ENCODE measurements at regions not wholly inside any gene's neighbourhood (a gene's known extent, or its start where the extent isn't known, plus 50 kb on each side); places are given as distances from the start of the nearest gene placed in this dataset.
A peak's percentile ranks its signal among the peaks of the same experiment; 100 is the strongest.

DNA sequence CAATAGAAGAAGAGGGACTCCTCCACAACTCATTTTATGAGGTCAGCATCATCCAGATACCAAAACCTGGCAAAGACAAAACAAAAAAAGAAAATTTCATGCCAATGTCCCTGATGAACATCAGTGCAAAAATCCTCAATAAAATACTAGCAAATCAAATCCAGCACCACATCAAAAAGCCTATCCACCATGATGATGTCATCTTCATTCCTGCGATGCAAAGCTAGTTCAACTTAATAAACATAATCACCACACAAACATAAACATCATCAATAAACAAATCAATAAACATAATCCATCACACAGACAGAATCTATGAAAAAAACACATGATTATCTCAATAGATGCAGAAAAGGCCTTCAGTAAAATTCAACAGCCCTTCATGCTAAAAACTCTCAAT is 342.1 kb downstream of the RSL24D1 start:
- TF ChIP-seq, protein P1, sequence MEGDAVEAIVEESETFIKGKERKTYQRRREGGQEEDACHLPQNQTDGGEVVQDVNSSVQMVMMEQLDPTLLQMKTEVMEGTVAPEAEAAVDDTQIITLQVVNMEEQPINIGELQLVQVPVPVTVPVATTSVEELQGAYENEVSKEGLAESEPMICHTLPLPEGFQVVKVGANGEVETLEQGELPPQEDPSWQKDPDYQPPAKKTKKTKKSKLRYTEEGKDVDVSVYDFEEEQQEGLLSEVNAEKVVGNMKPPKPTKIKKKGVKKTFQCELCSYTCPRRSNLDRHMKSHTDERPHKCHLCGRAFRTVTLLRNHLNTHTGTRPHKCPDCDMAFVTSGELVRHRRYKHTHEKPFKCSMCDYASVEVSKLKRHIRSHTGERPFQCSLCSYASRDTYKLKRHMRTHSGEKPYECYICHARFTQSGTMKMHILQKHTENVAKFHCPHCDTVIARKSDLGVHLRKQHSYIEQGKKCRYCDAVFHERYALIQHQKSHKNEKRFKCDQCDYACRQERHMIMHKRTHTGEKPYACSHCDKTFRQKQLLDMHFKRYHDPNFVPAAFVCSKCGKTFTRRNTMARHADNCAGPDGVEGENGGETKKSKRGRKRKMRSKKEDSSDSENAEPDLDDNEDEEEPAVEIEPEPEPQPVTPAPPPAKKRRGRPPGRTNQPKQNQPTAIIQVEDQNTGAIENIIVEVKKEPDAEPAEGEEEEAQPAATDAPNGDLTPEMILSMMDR (IDR thresholded peaks at IDR 0.05), result no peak
- intact Hi-C loops (cut with DNase I), result no loop called here
- peaks cover 7% of the 10 kb centered on the region for H3K9me3 ChIP-seq
- H3K4me3 ChIP-seq, result no peak overlapping the region
- 97% methylated on average over 1 of the region's 1 CpG for WGBS, 3 donors
- no peaks in the 10 kb centered on the region for H3K27me3 ChIP-seq (ENCODE audit: insufficient read depth in 3 of 3, low read length in 2 of 3)
- no peaks in the 10 kb centered on the region for H3K4me1 ChIP-seq
- ATAC-seq (no peak), DNase-seq (no peak)
- no peak overlapping the region for H3K27ac ChIP-seq
- H3K36me3 ChIP-seq (ENCODE audit: insufficient read depth in 1 of 2, low read depth in 1 of 2), result no peaks in the 10 kb centered on the region

DNA sequence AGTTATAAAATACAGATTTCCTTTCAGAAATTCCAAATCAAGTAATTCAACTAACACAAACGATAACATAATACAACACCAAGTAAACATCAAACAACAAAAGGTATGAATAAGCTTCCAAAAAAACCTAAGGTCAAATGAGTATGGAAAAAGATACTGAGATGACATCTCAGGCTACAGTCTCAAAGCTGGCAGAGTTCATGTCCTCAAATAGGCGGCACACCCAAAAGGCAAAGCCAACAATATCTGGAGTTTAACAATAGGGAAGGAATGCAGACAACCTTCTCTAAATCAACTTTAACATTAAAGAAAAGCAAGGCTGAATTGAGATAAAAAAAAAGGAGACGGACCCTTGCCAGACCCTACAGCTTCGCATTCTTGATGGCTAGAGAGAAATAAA is 346.6 kb downstream of the RSL24D1 start:
- Histone ChIP-seq H3K27me3 (ENCODE audit: insufficient read depth in 3 of 3, low read length in 2 of 3) (no peaks in the 10 kb centered on the region), H3K4me3 (no peak overlapping the region), H3K9me3 (no peaks in the 10 kb centered on the region), H3K4me1 (no peaks in the 10 kb centered on the region), H3K27ac (no peak overlapping the region), H3K36me3 (ENCODE audit: insufficient read depth in 1 of 2, low read depth in 1 of 2) (no peaks in the 10 kb centered on the region)
- TF ChIP-seq, protein P1 (IDR thresholded peaks at IDR 0.05), result no peak
- WGBS, 3 donors, result 55 to 81% (median 75%) methylated on average over 4 of the region's 4 CpGs
- no peak for ATAC-seq
- no peak for DNase-seq
- intact Hi-C loops (cut with DNase I), result no loop called here

GRCh38 chr15:54843006-54843405 is 353.7 kb downstream of the RSL24D1 start:
- H3K27me3 ChIP-seq (ENCODE audit: insufficient read depth in 3 of 3, low read length in 2 of 3), result no peaks in the 10 kb centered on the region
- no peaks in the 10 kb centered on the region for H3K9me3 ChIP-seq
- no peaks in the 10 kb centered on the region for H3K4me1 ChIP-seq
- no peaks in the 10 kb centered on the region for H3K36me3 ChIP-seq (ENCODE audit: insufficient read depth in 1 of 2, low read depth in 1 of 2)
- intact Hi-C loops (cut with DNase I), result no loop called here
- DNase-seq (no peak), ATAC-seq (peak in 2 of 4 donors; percentile 34 to 40)
- TF ChIP-seq, protein P1 (IDR thresholded peaks at IDR 0.05), result no peak
- no peak overlapping the region for H3K27ac ChIP-seq
- no peak overlapping the region for H3K4me3 ChIP-seq

GRCh38 chr15:54841701-54842305 is 354.9 kb downstream of the RSL24D1 start:
- no peaks in the 10 kb centered on the region for H3K9me3 ChIP-seq
- H3K4me3 ChIP-seq, result no peak overlapping the region
- intact Hi-C loops (cut with DNase I), result no loop called here
- no peaks in the 10 kb centered on the region for H3K27me3 ChIP-seq (ENCODE audit: insufficient read depth in 3 of 3, low read length in 2 of 3)
- no peak for DNase-seq
- no peaks in the 10 kb centered on the region for H3K4me1 ChIP-seq
- H3K36me3 ChIP-seq (ENCODE audit: insufficient read depth in 1 of 2, low read depth in 1 of 2), result no peaks in the 10 kb centered on the region
- WGBS, 3 donors, result 50 to 70% (median 60%) methylated on average over 3 of the region's 3 CpGs
- peak overlapping the region; percentile 62 for H3K27ac ChIP-seq
- ATAC-seq, result peak; percentile 48 to 72 (median 70)
- TF ChIP-seq, protein P1 (IDR thresholded peaks at IDR 0.05), result no peak
